ENCODE measurements at regions not wholly inside any gene's neighbourhood (a gene's known extent, or its start where the extent isn't known, plus 50 kb on each side); places are given as distances from the start of the nearest gene placed in this dataset.

GRCh38 chr6:82603871-82604270, 240.3 kb downstream of the TPBG start:
- DNase-seq: peak; percentile 72

GRCh38 chr6:82607998-82608725, 244.5 kb downstream of the TPBG start:
- Histone ChIP-seq H3K4me1 (ENCODE audit: control insufficient read depth, insufficient read depth, low read length) (peaks cover 5% of the 10 kb centered on the region), H3K27me3 (ENCODE audit: control insufficient read depth, insufficient read depth, low read length) (no peaks in the 10 kb centered on the region), H3K36me3 (ENCODE audit: control insufficient read depth, insufficient read depth, low read length) (no peaks in the 10 kb centered on the region), H3K9me3 (replicated peaks; ENCODE audit: control insufficient read depth, low read depth, low read length) (no peaks in the 10 kb centered on the region), H3K4me3 (ENCODE audit: low read length) (no peak overlapping the region), H3K27ac (ENCODE audit: low read length) (no peak overlapping the region)
- no peak for DNase-seq
- 0% methylated on average over 1 of the region's 1 CpG for WGBS (ENCODE audit: insufficient coverage)

More at GRCh38 chr6:82603871-82604270, 240.3 kb downstream of the TPBG start:
- H3K27me3 ChIP-seq (ENCODE audit: control insufficient read depth, insufficient read depth, low read length): no peaks in the 10 kb centered on the region
- no peaks in the 10 kb centered on the region for H3K9me3 ChIP-seq (replicated peaks; ENCODE audit: control insufficient read depth, low read depth, low read length)
- peaks cover 3% of the 10 kb centered on the region for H3K4me1 ChIP-seq (ENCODE audit: control insufficient read depth, insufficient read depth, low read length)
- H3K27ac ChIP-seq (ENCODE audit: low read length): no peak overlapping the region
- H3K36me3 ChIP-seq (ENCODE audit: control insufficient read depth, insufficient read depth, low read length): no peaks in the 10 kb centered on the region
- 60% methylated on average over 1 of the region's 1 CpG for WGBS (ENCODE audit: insufficient coverage)
- H3K4me3 ChIP-seq (ENCODE audit: low read length): no peak overlapping the region

- Histone ChIP-seq H3K9me3 (replicated peaks; ENCODE audit: control insufficient read depth, low read depth, low read length) (no peaks in the 10 kb centered on the region), H3K4me3 (ENCODE audit: low read length) (no peak overlapping the region), H3K27ac (ENCODE audit: low read length) (no peak overlapping the region), H3K27me3 (ENCODE audit: control insufficient read depth, insufficient read depth, low read length) (no peaks in the 10 kb centered on the region), H3K36me3 (ENCODE audit: control insufficient read depth, insufficient read depth, low read length) (no peaks in the 10 kb centered on the region), H3K4me1 (ENCODE audit: control insufficient read depth, insufficient read depth, low read length) (peaks cover 5% of the 10 kb centered on the region)
- WGBS (ENCODE audit: insufficient coverage): 40% methylated on average over 1 of the region's 4 CpGs
- no peak for DNase-seq
These were observed 245.2 kb downstream of the TPBG start for GRCh38 chr6:82608781-82609180.

- Histone ChIP-seq H3K4me1 (ENCODE audit: control insufficient read depth, insufficient read depth, low read length) (peaks cover 5% of the 10 kb centered on the region), H3K4me3 (ENCODE audit: low read length) (no peak overlapping the region), H3K27ac (ENCODE audit: low read length) (no peak overlapping the region), H3K9me3 (replicated peaks; ENCODE audit: control insufficient read depth, low read depth, low read length) (no peaks in the 10 kb centered on the region), H3K27me3 (ENCODE audit: control insufficient read depth, insufficient read depth, low read length) (no peaks in the 10 kb centered on the region), H3K36me3 (ENCODE audit: control insufficient read depth, insufficient read depth, low read length) (no peaks in the 10 kb centered on the region)
- DNase-seq: no peak
- 57% methylated on average over 1 of the region's 1 CpG for WGBS (ENCODE audit: insufficient coverage)
These were observed 248.1 kb downstream of the TPBG start for GRCh38 chr6:82611751-82612150.

- WGBS (ENCODE audit: insufficient coverage): no CpG with 5 or more reads among the region's 1 CpG
- DNase-seq: peak; percentile 72
These were observed 248.9 kb downstream of the TPBG start for GRCh38 chr6:82612475-82613039.

GRCh38 chr6:82614518-82614917, 250.9 kb downstream of the TPBG start:
- Histone ChIP-seq H3K4me3 (ENCODE audit: low read length) (no peak overlapping the region), H3K4me1 (ENCODE audit: control insufficient read depth, insufficient read depth, low read length) (peaks cover 3% of the 10 kb centered on the region), H3K9me3 (replicated peaks; ENCODE audit: control insufficient read depth, low read depth, low read length) (no peaks in the 10 kb centered on the region), H3K27ac (ENCODE audit: low read length) (no peak overlapping the region), H3K27me3 (ENCODE audit: control insufficient read depth, insufficient read depth, low read length) (no peaks in the 10 kb centered on the region), H3K36me3 (ENCODE audit: control insufficient read depth, insufficient read depth, low read length) (no peaks in the 10 kb centered on the region)
- DNase-seq: no peak
- 6% methylated on average over 2 of the region's 3 CpGs for WGBS (ENCODE audit: insufficient coverage)

More at GRCh38 chr6:82612475-82613039, 248.9 kb downstream of the TPBG start:
- no peaks in the 10 kb centered on the region for H3K9me3 ChIP-seq (replicated peaks; ENCODE audit: control insufficient read depth, low read depth, low read length)
- no peaks in the 10 kb centered on the region for H3K36me3 ChIP-seq (ENCODE audit: control insufficient read depth, insufficient read depth, low read length)
- H3K27ac ChIP-seq (ENCODE audit: low read length): peak overlapping the region; percentile 69
- no peaks in the 10 kb centered on the region for H3K27me3 ChIP-seq (ENCODE audit: control insufficient read depth, insufficient read depth, low read length)
- peaks cover 5% of the 10 kb centered on the region for H3K4me1 ChIP-seq (ENCODE audit: control insufficient read depth, insufficient read depth, low read length)
- no peak overlapping the region for H3K4me3 ChIP-seq (ENCODE audit: low read length)

GRCh38 chr6:82616386-82617028, 252.9 kb downstream of the TPBG start:
- Histone ChIP-seq H3K27ac (ENCODE audit: low read length) (no peak overlapping the region), H3K36me3 (ENCODE audit: control insufficient read depth, insufficient read depth, low read length) (no peaks in the 10 kb centered on the region), H3K27me3 (ENCODE audit: control insufficient read depth, insufficient read depth, low read length) (no peaks in the 10 kb centered on the region), H3K4me3 (ENCODE audit: low read length) (no peak overlapping the region), H3K4me1 (ENCODE audit: control insufficient read depth, insufficient read depth, low read length) (peaks cover 3% of the 10 kb centered on the region), H3K9me3 (replicated peaks; ENCODE audit: control insufficient read depth, low read depth, low read length) (no peaks in the 10 kb centered on the region)
- WGBS (ENCODE audit: insufficient coverage): 70% methylated on average over 2 of the region's 4 CpGs
- peak; percentile 13 for DNase-seq

- Histone ChIP-seq H3K27ac (ENCODE audit: low read length) (no peak overlapping the region), H3K27me3 (ENCODE audit: control insufficient read depth, insufficient read depth, low read length) (no peaks in the 10 kb centered on the region)
- DNase-seq: no peak
These were observed 254.0 kb downstream of the TPBG start for GRCh38 chr6:82617648-82618047.

GRCh38 chr6:82619573-82619972, 256.0 kb downstream of the TPBG start:
- Histone ChIP-seq H3K4me1 (ENCODE audit: control insufficient read depth, insufficient read depth, low read length) (no peaks in the 10 kb centered on the region), H3K27ac (ENCODE audit: low read length) (no peak overlapping the region), H3K4me3 (ENCODE audit: low read length) (no peak overlapping the region), H3K27me3 (ENCODE audit: control insufficient read depth, insufficient read depth, low read length) (no peaks in the 10 kb centered on the region), H3K9me3 (replicated peaks; ENCODE audit: control insufficient read depth, low read depth, low read length) (no peaks in the 10 kb centered on the region), H3K36me3 (ENCODE audit: control insufficient read depth, insufficient read depth, low read length) (no peaks in the 10 kb centered on the region)
- no peak for DNase-seq

More at GRCh38 chr6:82617648-82618047, 254.0 kb downstream of the TPBG start:
- no peak overlapping the region for H3K4me3 ChIP-seq (ENCODE audit: low read length)
- no peaks in the 10 kb centered on the region for H3K4me1 ChIP-seq (ENCODE audit: control insufficient read depth, insufficient read depth, low read length)
- H3K9me3 ChIP-seq (replicated peaks; ENCODE audit: control insufficient read depth, low read depth, low read length): no peaks in the 10 kb centered on the region
- H3K36me3 ChIP-seq (ENCODE audit: control insufficient read depth, insufficient read depth, low read length): no peaks in the 10 kb centered on the region

GRCh38 chr6:82622461-82622860, 258.8 kb downstream of the TPBG start:
- H3K27ac ChIP-seq (ENCODE audit: low read length): no peak overlapping the region
- H3K36me3 ChIP-seq (ENCODE audit: control insufficient read depth, insufficient read depth, low read length): no peaks in the 10 kb centered on the region
- H3K4me1 ChIP-seq (ENCODE audit: control insufficient read depth, insufficient read depth, low read length): no peaks in the 10 kb centered on the region
- H3K27me3 ChIP-seq (ENCODE audit: control insufficient read depth, insufficient read depth, low read length): no peaks in the 10 kb centered on the region
- DNase-seq: no peak
- H3K4me3 ChIP-seq (ENCODE audit: low read length): no peak overlapping the region
- H3K9me3 ChIP-seq (replicated peaks; ENCODE audit: control insufficient read depth, low read depth, low read length): no peaks in the 10 kb centered on the region

Data from muscle of leg (tissue), 3 donors.